Erythroblast (primary cell): ENCODE measurements at regions not wholly inside any gene's neighbourhood (a gene's known extent, or its start where the extent isn't known, plus 50 kb on each side); places are given as distances from the start of the nearest gene placed in this dataset.

Source experiments
- GATA1 ChIP-seq: IDR thresholded peaks from 2 replicates; pipeline ENCODE4 v1.6.1; 2011; ENCODE audit warnings: low read depth, mild to moderate bottlenecking, control low read depth, low read length, moderate library complexity
- POLR2A ChIP-seq: IDR thresholded peaks from 2 replicates; pipeline ENCODE4 v1.6.1; 2011; ENCODE audit warnings: mild to moderate bottlenecking, low read length

DNA sequence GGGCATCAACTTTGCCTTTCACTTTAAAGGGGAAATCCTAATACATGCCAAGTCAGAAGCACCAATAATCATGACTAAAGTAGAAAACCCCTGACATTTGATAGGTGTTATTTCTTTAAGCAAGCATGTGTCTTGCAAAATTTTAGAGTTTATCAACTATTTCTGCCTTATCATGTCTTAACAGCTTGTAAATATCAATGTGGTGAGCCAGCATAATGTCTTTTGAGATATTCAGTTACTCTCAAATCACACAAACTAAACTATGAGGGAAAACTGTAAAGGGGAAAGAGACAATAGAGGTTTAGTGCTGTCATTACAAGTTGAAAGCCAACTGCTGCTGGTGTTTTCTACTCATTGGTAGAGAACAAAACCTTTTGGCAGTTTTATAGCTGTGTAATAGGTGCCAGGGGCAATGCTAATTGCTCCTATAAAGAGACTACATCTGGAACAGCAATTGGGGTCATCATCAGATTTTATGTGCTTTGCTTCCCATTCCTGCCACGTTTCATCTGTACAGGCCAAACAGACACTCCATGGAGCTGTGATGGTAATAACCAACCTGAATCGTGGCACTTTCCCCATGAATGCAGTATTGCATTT lies 1027.4 kb downstream of the FSCB start:
- TF ChIP-seq POLR2A (no peak), GATA1 (no peak)
